ENCODE measurements at regions not wholly inside any gene's neighbourhood (a gene's known extent, or its start where the extent isn't known, plus 50 kb on each side); places are given as distances from the start of the nearest gene placed in this dataset.

- Histone ChIP-seq H3K27me3 (no peaks in the 10 kb centered on the region), H3K4me3 (no peak overlapping the region), H3K9me3 (no peaks in the 10 kb centered on the region), H3K27ac (no peak overlapping the region), H3K4me1 (peaks cover 2% of the 10 kb centered on the region), H3K36me3 (peaks cover 5% of the 10 kb centered on the region)
- TF ChIP-seq CTCF (IDR thresholded peaks at IDR 0.05) (no peak), POLR2AphosphoS5 (IDR thresholded peaks at IDR 0.05) (no peak), EP300 (IDR thresholded peaks at IDR 0.05) (no peak), POLR2A (IDR thresholded peaks at IDR 0.05) (no peak)
- DNase-seq (ENCODE audit: low spot score in 2 of 2) = no peak
- WGBS = 83% methylated on average over 2 of the region's 2 CpGs
Measured at GRCh38 chr6:144696610-144697368, 411.7 kb downstream of the UTRN start.

GRCh38 chr6:144697369-144697760 is 412.2 kb downstream of the UTRN start:
- DNase-seq (ENCODE audit: low spot score in 2 of 2) = no peak
- no peak overlapping the region for H3K4me3 ChIP-seq
- WGBS = 59% methylated on average over 2 of the region's 2 CpGs
- no peaks in the 10 kb centered on the region for H3K9me3 ChIP-seq
- peaks cover 5% of the 10 kb centered on the region for H3K36me3 ChIP-seq
- H3K4me1 ChIP-seq = peaks cover 2% of the 10 kb centered on the region
- no peak for TF ChIP-seq POLR2AphosphoS5 (IDR thresholded peaks at IDR 0.05)
- TF ChIP-seq POLR2A (IDR thresholded peaks at IDR 0.05) = no peak
- no peak for TF ChIP-seq CTCF (IDR thresholded peaks at IDR 0.05)
- TF ChIP-seq EP300 (IDR thresholded peaks at IDR 0.05) = no peak
- H3K27me3 ChIP-seq = no peaks in the 10 kb centered on the region
- H3K27ac ChIP-seq = no peak overlapping the region

GRCh38 chr6:144697801-144698200 is 412.7 kb downstream of the UTRN start:
- Histone ChIP-seq H3K36me3 (peaks cover 5% of the 10 kb centered on the region), H3K27ac (no peak overlapping the region), H3K27me3 (no peaks in the 10 kb centered on the region), H3K9me3 (no peaks in the 10 kb centered on the region), H3K4me3 (no peak overlapping the region), H3K4me1 (peaks cover 2% of the 10 kb centered on the region)
- 78% methylated on average over 3 of the region's 3 CpGs for WGBS
- TF ChIP-seq POLR2A (IDR thresholded peaks at IDR 0.05) = no peak
- no peak for TF ChIP-seq CTCF (IDR thresholded peaks at IDR 0.05)
- no peak for TF ChIP-seq EP300 (IDR thresholded peaks at IDR 0.05)
- TF ChIP-seq POLR2AphosphoS5 (IDR thresholded peaks at IDR 0.05) = no peak
- no peak for DNase-seq (ENCODE audit: low spot score in 2 of 2)

GRCh38 chr6:144702781-144703180 is 417.6 kb downstream of the UTRN start:
- Histone ChIP-seq H3K9me3 (no peaks in the 10 kb centered on the region), H3K4me3 (no peak overlapping the region), H3K27me3 (no peaks in the 10 kb centered on the region), H3K4me1 (no peaks in the 10 kb centered on the region), H3K27ac (no peak overlapping the region), H3K36me3 (peaks cover 5% of the 10 kb centered on the region)
- TF ChIP-seq EP300 (IDR thresholded peaks at IDR 0.05) (no peak), POLR2AphosphoS5 (IDR thresholded peaks at IDR 0.05) (no peak), CTCF (IDR thresholded peaks at IDR 0.05) (no peak), POLR2A (IDR thresholded peaks at IDR 0.05) (no peak)
- WGBS = 97% methylated on average over 1 of the region's 1 CpG
- no peak for DNase-seq (ENCODE audit: low spot score in 2 of 2)

GRCh38 chr6:144710207-144710606 is 425.1 kb downstream of the UTRN start:
- no peak for TF ChIP-seq EP300 (IDR thresholded peaks at IDR 0.05)
- TF ChIP-seq POLR2A (IDR thresholded peaks at IDR 0.05) = no peak
- no peak for TF ChIP-seq CTCF (IDR thresholded peaks at IDR 0.05)
- no peak for TF ChIP-seq POLR2AphosphoS5 (IDR thresholded peaks at IDR 0.05)
- Histone ChIP-seq H3K4me3 (no peak overlapping the region), H3K36me3 (no peaks in the 10 kb centered on the region), H3K27ac (no peak overlapping the region), H3K9me3 (no peaks in the 10 kb centered on the region), H3K4me1 (peaks cover 4% of the 10 kb centered on the region), H3K27me3 (no peaks in the 10 kb centered on the region)
- 71% methylated on average over 3 of the region's 3 CpGs for WGBS
- no peak for DNase-seq (ENCODE audit: low spot score in 2 of 2)

Measured in suprapubic skin (tissue), 4 donors.